ENCODE measurements at regions not wholly inside any gene's neighbourhood (a gene's known extent, or its start where the extent isn't known, plus 50 kb on each side); places are given as distances from the start of the nearest gene placed in this dataset.

DNA sequence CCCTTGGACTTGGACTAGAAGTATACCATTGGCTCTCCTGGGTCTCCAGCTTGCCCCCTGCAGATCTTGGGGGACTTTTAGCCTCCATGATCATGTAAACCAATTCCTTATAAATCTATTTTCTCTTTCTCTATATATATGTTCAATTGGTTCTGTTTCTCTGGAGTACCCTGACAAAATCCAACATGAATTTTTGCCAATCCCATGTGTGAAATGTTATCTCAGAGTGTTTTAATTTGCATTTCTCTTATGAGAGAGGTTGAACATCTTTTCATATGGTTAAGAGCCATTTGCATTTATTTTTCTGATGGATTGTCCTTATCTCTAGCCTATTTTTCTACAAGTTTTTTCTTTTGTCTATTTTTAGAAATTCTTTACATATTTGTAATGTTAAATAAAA, 131.7 kb upstream of the NEO1 start:
- no peak for DNase-seq (ENCODE audit: low read depth in 2 of 2)

DNA sequence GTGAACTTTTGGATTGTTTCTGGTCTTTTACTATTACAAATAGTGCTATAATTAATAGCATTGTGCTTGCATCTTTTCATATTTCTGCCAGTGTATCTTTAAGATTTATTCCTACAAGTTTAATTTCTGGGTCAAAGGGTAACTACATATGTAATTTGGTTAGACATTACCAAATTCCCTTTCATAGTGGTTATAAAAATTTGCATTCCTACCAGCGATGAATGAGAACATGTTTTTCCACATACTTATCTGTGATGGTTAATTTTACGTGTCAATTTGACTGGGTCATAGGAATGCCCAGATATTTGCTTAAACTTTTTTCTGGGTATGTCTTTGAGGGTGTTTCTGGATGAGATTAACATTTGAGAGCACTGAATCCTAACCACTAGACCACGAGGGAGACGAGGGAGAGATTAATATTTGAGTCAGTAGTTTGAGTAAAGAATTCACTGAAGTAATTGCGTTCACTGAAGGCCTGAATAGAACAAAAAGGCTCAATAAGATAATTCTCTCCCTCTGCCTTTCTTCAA, 132.3 kb upstream of the NEO1 start:
- DNase-seq (ENCODE audit: low read depth in 2 of 2): no peak

DNA sequence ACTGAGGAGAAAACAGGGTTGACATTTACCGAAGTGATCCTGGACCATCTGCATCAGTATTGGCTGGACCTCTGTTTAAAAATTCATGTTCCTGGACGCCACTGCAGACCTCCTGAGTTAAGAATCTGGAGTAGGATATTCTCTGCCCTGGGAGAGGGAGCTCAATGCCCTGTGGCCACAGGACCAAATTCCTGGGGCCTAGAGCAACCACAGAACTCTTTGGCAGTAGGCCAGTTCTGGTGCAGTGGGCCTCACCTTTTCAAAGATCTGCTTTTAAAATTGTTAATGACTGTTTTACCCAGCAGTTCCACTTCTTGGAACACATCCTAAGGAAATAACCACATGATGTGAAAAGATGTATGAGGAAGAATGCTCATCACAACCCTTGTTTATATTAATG, 133.3 kb upstream of the ADPGK start:
- DNase-seq (ENCODE audit: low read depth in 2 of 2): no peak

DNA sequence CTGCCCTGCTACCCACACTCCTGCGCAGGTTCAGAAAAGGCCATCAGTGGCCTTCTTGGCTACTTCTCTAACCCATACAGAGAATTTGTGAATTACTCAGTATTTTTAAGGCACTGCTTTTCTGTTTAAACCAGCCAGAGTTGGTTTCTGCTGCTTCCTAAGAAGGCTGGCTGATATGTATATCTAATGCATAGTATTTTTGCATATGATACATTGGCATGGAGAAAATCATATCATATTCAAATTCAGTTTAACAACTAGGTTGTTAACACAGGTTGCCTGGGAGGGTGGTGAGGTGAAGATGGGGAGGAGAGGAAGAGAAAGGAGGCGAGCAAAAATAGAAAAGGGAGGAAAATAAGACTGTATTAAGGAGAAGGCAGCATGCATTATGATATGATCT, 132.8 kb upstream of the ADPGK start:
- no peak for DNase-seq (ENCODE audit: low read depth in 2 of 2)

DNA sequence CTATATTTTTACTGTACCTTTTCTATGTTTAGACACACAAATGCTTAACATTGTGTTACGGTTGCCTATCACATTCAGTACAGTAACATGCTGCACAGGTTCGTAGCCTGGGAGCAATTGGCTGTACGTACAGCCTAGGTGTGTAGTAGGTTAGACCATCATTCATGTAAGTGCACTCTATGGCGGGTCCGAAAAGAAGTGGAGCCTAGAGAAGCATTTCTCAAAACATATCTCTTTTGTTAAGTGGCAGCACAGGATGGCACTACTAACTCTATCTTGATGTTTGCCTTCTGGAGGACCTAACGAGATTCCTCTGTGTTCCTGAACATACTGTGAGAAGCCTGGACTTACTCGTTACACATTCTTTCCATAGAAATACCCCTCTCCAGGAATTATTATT, 132.3 kb upstream of the ADPGK start:
- DNase-seq (ENCODE audit: low read depth in 2 of 2): no peak

DNA sequence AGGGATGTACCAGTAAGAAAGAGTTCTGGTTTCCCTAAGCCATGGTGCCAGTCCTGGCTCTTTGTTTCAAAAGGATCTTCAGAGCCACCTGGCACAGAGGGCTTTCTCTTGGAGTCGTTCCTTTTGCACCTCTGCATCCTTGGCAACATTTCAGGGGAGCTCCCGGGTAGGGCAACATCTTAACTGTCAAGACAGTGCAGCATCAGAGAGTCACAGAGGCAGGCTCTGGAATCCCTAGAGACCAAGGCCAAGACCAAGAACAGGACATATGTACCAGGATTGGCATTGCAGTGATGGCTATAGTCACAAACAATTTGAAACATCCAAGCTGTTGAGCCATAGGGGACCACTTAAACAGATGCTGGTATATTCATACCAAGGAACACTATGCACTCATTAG, 129.4 kb upstream of the ADPGK start:
- no peak for DNase-seq (ENCODE audit: low read depth in 2 of 2)

DNA sequence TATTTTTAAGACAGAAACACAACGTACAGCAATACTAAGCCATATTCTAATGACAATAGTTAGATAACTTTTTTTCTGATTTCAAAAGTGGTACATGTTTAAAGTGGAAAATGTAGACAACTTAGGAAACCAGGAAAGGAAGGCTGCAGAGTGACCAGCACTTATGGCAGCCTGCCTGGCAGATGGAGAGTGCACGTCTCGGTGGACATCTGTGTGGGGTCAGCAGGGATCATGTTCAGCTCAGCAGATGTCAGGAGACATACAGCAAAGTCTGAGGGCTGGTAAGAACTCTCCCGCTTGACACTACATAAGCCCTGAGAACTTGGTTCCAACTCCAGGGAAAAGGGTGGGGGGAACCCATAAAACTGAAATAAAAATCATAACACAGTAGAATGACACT, 128.6 kb upstream of the ADPGK start:
- DNase-seq (ENCODE audit: low read depth in 2 of 2): no peak

DNA sequence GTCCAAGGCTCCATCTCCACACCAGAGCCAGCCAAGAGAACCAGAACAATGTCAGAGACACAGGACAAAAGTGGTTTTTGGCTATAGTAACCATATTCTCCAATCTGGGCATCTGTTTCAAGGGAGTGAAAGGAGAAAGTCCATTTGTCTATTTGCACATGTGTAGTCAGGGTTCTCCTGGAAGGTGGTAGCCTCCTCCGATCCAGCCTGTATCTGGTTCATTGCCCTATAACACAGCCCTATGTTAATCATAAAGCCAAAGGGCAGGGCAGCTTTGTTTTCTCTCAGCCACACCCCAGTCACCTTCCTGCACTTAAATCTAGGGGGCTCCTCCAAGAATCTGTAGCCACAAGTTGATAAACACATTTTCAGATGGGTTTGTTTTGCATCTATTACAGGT, 128.1 kb upstream of the ADPGK start:
- DNase-seq (ENCODE audit: low read depth in 2 of 2): no peak

DNA sequence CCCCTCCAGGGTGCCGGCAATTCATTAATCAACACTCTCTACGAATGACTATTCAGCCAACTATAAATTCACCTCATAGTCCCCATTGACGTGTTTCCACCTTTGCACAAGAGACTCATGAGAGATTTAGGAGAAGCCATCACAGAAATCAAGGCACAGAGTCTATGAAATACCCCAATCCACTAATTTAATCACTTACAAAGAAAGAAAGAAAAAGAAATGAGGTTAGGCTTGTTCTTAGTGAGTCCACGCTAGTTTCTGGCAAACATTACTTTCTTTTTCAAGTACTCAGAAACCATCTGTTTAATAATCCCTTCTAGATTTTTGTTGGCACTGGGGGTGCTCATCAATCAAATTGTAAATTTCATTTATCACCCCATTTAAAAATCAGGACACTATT, 125.2 kb upstream of the ADPGK start:
- no peak for DNase-seq (ENCODE audit: low read depth in 2 of 2)

DNA sequence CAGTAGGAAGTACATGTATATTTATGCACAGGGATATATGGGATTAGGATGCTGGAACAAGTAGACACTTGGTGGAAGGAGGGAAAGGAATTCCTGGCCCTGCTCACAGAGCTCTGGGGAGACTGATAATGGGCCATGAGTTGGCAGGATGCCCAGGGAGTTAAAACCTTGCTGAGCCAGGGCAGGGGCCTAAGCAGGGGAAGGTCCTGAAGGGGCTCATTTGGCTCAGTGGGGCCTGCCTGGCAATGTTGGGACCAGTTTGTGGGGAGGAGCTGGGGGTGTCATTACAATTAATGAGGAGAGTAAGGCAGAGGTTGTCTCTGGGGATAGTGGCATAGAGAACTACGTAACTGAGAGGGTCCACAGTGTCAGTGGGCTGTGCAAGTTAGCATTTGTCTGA, 124.2 kb upstream of the ADPGK start:
- no peak for DNase-seq (ENCODE audit: low read depth in 2 of 2)

DNA sequence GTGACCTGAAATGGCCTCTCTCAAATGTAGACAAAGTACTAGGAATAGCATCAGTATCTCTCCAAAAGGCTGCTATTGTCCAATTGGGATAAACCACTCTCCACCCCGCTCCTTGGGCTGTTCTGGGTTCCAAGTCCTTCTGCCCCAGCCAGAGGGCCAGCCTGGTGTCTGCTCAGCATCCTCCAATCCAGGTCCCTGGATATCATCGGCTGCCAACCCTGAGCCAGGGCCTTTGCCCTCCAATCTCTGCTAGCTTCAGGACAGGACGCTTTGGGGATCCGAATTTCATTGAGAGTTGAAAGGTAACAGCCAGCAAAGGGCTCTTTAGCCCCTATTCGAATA, 119.3 kb upstream of the ADPGK start:
- DNase-seq (ENCODE audit: low read depth in 2 of 2): no peak

DNA sequence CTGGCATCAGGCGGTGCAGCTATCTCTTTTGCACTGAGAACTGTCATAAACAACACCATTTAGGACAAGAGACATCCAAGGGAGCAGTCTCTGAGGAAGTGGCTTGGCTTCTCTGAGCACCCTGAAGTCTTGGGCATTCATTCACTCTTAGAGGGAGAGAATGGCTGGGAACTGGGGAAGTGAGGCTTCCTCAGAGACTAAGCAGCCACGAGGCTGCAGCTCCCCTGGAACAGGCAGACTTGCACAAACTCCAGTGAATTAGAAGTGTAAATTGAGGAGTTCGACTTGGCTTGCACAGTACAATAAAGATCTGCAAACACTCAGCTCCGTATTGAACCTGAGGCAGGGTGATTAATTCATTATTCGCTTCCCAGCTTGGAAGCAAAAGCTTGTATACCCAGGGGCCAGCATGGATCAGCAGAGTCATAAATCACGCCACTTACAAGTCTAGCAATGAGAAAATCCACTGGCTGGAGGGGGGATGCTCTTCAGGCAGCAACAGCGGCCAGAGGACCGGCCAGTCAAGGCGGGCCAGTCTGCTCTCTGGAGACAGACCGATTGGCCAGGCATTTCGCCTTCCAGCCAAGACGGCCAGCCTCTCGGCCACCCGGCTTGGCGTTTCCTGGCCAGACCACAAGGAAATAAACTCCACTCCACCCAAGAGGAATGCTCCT, 118.8 kb upstream of the ADPGK start:
- DNase-seq (ENCODE audit: low read depth in 2 of 2): no peak

DNA sequence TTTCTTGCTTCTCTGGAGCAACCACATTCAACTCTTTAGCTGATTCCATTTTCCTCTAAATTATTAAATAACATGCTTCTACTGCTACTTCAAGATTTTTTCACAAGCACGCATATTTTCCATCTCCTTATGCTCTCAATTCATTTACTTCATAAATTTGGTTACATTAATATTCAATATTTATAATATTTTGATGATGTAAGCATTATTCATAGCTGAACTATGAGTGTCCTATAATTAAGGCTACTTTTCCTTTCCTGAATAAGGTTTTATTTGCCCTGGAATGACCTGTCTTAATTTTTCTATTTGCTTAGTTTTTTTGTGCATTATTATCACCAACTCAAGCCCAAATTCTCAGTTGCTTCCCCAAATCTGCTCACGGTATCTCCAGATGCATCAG, 109.4 kb upstream of the ADPGK start:
- no peak for DNase-seq (ENCODE audit: low read depth in 2 of 2)

DNA sequence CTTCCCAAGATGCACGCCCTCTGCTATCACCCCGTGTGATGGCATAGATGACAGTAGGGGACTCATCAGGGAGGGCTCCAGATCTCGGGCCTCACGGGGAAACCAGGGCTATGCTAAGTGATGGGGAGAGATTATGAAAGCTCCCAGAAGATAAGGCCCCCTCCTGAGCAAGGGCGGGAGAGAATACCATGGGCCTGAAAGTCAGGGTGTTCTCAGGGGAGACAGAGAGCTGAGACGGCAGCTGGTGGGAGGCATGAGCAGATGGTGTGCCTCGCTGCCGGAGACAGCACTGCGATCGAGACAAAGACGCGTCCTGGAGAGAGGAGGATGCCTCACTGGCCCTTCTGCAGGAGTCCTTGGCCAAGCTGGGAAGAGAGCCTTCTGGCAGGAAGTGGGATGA, 106.5 kb upstream of the ADPGK start:
- no peak for DNase-seq (ENCODE audit: low read depth in 2 of 2)

DNA sequence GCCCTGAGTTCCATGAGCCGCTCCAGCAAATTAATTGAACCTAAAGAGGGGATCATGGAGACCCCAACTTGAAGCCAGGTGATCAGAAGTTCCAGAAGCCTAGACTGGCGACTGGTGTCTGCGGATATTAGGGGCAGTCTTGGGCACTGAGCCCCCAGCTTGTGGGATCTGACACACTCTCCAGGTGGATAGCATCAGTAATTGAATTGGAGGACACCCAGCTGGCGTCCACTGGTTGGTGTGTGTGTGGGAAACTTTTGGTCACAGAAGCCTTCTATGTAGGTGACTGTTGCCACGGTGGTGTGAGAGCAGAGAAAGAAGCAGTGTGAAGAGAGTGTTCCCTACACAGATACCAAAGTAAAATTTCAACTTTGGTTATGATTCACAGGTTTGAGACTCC, 106.0 kb upstream of the ADPGK start:
- DNase-seq (ENCODE audit: low read depth in 2 of 2): no peak

DNA sequence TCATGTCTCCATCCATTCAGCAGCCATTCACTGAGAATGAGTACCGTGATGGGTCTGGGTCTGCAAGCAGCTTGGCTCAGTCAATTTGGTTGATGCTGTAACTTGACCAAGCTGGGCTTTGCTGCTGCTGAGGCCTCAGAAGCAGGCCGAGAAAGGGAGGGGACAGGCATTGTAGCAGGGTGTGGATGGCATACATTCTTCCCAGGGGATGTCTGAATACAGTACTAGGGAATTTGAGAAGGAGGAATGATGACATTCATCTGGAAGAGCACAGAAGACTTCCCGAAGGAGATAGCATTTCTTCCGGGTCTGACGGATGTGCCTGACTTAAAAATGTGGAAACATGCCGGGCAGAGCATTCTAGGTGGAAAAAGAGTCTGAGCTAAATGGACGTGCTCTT, 105.3 kb upstream of the ADPGK start:
- no peak for DNase-seq (ENCODE audit: low read depth in 2 of 2)

DNA sequence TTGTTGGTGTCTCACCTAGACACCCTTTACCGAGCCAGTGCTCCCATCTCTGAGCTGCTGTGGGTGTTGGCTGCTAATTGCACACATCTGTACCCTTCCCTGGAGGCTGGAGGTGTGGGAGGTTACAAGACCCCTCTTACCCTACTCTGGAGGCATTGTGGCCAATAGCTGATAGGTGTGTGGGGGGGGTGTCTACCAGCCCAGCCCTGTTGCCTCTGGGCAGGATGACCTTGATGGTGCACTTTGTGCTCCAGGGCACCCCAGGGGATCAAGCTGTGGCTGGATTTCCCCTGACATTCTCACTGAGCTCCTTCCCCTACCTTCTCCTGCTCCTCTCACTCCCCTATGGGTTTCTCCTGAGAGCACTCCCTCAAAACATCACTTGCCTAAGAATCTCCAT, 104.7 kb upstream of the ADPGK start:
- no peak for DNase-seq (ENCODE audit: low read depth in 2 of 2)

DNA sequence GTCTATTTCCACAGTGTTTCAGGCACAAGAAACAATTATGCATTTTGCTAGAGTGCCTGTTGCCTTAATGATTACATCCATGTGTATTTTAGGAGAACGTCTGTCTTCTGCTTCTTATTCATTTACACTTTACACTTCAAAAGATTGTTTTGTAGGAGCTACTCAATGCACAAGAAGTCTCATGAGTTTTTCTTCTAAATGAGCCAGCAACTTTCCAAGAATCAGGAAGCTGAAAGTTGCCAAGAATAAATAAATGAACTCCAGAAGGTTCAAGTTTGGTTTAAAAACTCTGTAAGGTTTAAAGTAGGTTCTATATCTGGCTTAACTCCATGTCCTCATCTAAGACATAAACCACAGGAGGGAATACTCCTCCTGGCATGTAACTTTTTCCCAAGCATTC, 103.8 kb upstream of the ADPGK start:
- no peak for DNase-seq (ENCODE audit: low read depth in 2 of 2)

DNA sequence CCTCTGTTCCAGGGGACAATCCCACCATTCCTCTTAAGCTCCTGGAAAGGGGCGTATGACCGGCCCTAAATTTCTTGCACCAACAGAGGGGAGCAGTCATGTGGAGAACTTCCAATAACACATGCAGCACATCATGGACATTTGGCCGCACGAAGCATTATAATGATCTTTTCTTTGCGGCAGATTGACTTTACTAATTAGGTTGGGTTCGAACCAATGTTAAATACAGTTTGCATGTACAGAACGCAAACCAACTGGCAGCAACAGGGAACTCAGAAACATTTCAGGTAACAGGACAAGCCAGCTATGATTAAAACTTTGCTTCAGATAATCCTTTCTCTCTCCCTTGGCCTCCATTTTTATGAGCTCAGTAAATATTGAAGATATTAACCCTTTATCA, 100.8 kb upstream of the ADPGK start:
- DNase-seq (ENCODE audit: low read depth in 2 of 2): no peak

DNA sequence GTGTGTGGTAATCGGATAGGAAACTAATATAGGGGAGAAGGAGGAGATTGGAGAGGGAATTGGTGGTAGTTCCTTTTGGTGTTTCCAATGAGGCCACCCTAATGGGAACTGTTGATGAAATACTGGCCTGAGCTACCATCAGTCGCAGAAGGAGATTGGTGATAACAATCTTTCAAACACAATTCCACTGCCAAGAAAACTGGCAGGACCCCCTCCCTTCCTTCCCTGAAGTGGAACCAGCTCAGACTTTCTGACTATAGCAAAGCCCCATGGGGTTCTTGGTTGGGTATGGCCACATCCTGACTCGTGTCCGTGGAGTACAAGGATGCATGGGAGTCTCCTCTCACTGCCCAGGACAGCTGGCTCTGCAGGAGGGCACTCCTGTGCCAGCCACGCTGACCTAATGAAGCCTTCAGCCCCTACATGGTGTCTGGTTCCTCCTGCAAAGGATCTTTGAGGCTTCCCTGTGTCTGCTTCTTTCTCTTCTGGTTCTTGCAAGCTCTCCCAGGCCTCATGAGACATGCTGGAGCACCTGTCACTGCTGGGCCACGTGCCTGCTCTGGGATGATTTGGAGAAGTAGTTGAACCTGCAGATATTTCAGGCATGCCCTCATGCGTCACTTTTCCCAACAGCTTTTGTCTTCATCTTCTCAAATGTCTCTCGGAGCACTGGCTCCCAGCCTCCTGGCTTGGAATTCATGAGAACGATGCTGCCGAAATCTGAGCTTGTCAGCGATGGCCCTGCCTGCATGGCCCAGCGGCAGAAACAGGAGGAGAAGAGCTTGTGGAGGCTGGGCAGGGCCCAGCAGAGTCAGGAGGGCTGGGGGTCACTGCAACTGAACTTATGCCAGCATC, 90.0 kb upstream of the ADPGK start:
- DNase-seq (ENCODE audit: low read depth in 2 of 2): no peak

DNA sequence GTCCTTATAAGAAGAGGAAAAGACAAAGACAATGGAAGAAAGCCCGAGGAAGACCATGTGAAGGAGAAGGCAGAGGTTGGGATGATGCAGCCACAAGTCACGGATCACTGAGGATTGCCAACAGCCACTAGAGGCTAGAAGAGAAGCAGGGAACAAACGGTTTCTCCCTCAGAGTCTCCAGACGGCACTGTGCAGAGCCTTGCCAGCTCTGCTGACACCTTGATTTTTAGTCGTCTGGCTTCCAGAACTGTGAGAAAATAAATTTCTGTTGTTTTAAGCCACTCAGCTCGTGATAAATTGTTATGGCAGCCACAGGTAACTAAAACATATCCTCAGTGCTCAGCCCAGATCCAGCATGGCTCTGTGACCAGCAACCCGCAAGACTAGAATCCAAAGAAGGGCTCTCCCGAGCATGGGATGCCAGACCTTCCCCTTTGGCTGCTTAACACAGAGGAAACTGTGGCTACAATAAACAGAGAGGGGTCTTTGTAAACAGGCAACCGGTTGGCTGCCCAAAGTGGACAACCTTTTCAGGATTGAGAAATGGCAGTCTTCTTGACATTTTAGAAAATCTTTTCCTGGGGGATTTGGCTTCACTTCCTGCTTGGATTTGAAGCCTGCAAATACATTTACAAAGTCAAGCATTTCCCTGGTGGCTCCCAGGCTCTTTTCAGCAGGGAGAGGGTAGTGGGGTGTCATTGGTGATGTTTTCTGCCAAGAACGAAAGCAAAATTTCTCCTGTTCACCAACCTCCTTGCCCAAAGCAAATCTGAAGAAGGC, 88.7 kb upstream of the ADPGK start:
- DNase-seq (ENCODE audit: low read depth in 2 of 2): no peak

DNA sequence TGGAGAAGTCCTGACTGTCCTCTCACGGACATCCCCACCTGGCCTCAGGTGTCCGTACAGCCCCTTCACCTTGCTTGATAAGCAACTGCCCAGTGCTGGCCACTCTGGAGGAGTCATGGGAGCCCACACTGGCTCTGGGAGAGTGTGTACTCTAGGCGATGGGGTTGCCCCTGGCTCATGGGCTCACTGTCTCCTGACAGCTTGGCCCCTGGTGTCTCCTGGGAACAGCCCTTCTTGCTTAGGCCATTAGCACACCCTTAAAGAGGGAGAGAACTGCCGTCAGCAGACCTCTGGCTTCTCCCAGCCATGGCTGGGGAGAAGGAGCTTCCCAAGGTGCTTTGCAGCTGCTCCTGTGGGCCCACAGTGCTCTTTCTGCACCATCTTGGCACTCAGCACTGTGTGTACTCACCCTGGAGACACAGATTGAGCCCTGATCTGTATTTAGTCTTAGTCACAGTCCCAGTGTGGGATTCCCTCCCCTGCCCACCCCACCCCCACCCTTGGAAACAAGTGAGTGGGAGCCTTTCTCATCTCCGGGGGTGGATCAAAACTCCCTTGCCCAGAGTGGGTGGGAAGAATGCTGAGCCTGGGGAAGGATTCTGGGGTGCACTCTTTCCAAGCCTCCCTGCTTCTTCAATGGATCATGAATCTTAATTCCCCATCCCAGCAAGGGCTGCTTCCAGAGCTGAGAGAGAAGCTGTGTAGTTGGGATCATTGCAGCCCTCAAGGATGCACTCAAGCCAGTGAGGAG, 83.5 kb upstream of the ADPGK start:
- no peak for DNase-seq (ENCODE audit: low read depth in 2 of 2)

Data from stimulated activated CD8-positive, alpha-beta memory T cell treated with anti-CD3 and anti-CD28 coated beads, Interleukin-7, amount 100 ng/mL, for 4 hours (primary cell).